ACHN (cell line): ENCODE measurements at regions not wholly inside any gene's neighbourhood (a gene's known extent, or its start where the extent isn't known, plus 50 kb on each side); places are given as distances from the start of the nearest gene placed in this dataset.

Experiments
- DNase-seq: peaks from one replicate; pipeline ENCODE4 v3.0.0-alpha.2; 2015
- in situ Hi-C: cut with HindIII; loops from 2 replicates; pipeline ENCODE4 v1.10.0; 2017; ENCODE audit warnings: low sequenced_read_pairs, low pct_ligation_motif_present, low pct_unique_long_range_greater_than_20kb

- DNase-seq: no peak
- in situ Hi-C loops: no loop called here
These were observed 139.9 kb downstream of the ZNF608 start for GRCh38 chr5:124606543-124606942.

GRCh38 chr5:124606093-124606492 is 140.3 kb downstream of the ZNF608 start:
- DNase-seq: no peak
- in situ Hi-C loops: no loop called here

GRCh38 chr5:124605541-124605940 is 140.9 kb downstream of the ZNF608 start:
- in situ Hi-C loops: no loop called here

GRCh38 chr5:124604419-124604818 is 142.0 kb downstream of the ZNF608 start:
- in situ Hi-C loops: no loop called here
- no peak for DNase-seq

More at GRCh38 chr5:124605541-124605940, 140.9 kb downstream of the ZNF608 start:
- DNase-seq: no peak

- in situ Hi-C loops: no loop called here
- DNase-seq: no peak
These were observed 143.4 kb downstream of the ZNF608 start for GRCh38 chr5:124602925-124603650.

GRCh38 chr5:124599028-124599973 is 147.1 kb downstream of the ZNF608 start:
- DNase-seq: peak; percentile 23
- in situ Hi-C loops: no loop called here

GRCh38 chr5:124596595-124597421 is 149.6 kb downstream of the ZNF608 start:
- in situ Hi-C loops: no loop called here

GRCh38 chr5:124593952-124594351 is 152.5 kb downstream of the ZNF608 start:
- in situ Hi-C loops: no loop called here
- DNase-seq: no peak

More at GRCh38 chr5:124596595-124597421, 149.6 kb downstream of the ZNF608 start:
- DNase-seq: peak; percentile 50

GRCh38 chr5:124592891-124593290 is 153.5 kb downstream of the ZNF608 start:
- in situ Hi-C loops: no loop called here
- DNase-seq: no peak

GRCh38 chr5:124591583-124591982 is 154.9 kb downstream of the ZNF608 start:
- in situ Hi-C loops: no loop called here
- no peak for DNase-seq

- in situ Hi-C loops: no loop called here
- DNase-seq: no peak
These were observed 155.8 kb downstream of the ZNF608 start for GRCh38 chr5:124590686-124591085.

- no peak for DNase-seq
- in situ Hi-C loops: no loop called here
These were observed 159.2 kb downstream of the ZNF608 start for GRCh38 chr5:124587280-124587679.

- in situ Hi-C loops: no loop called here
- no peak for DNase-seq
These were observed 161.3 kb downstream of the ZNF608 start for GRCh38 chr5:124584991-124585715.

- in situ Hi-C loops: no loop called here
- peak; percentile 65 for DNase-seq
These were observed 162.7 kb downstream of the ZNF608 start for GRCh38 chr5:124583469-124584350.

GRCh38 chr5:124582561-124582840 is 163.9 kb downstream of the ZNF608 start:
- in situ Hi-C loops: no loop called here
- no peak for DNase-seq

- no peak for DNase-seq
- in situ Hi-C loops: no loop called here
These were observed 164.5 kb downstream of the ZNF608 start for GRCh38 chr5:124581738-124582560.
